Natural killer cell (primary cell): ENCODE measurements at regions not wholly inside any gene's neighbourhood (a gene's known extent, or its start where the extent isn't known, plus 50 kb on each side); places are given as distances from the start of the nearest gene placed in this dataset.

Experiments
- ATAC-seq, 3 donors: fragments of 150-1000 bp in 2 of 3; fragments of 200-7000 bp in 1 of 3; cut with Tn5 transposase; 1 replicate in 1 of 3; 2 replicates in 2 of 3; pipeline ENCODE4 v1.10.0; 2021; ENCODE audit warnings: mild to moderate bottlenecking in 2 of 3, moderate library complexity in 2 of 3
- DNase-seq, 2 donors: peaks; one replicate each; pipeline versions ENCODE4 v3.0.0 to v3.0.0-alpha.2; 2013 to 2021; ENCODE audit warnings: mixed read lengths in 1 of 2
- H3K27ac ChIP-seq: one replicate; pipeline ENCODE4 v1.5.1; 2013; ENCODE audit warnings: mild to moderate bottlenecking, low read length
- H3K27me3 ChIP-seq: one replicate; pipeline ENCODE4 v1.6.1; 2013; ENCODE audit warnings: low read length; ENCODE audit not compliant: control insufficient read depth, insufficient read depth
- H3K36me3 ChIP-seq: one replicate; pipeline ENCODE4 v1.6.1; 2013; ENCODE audit warnings: low read length; ENCODE audit not compliant: control insufficient read depth, insufficient read depth
- H3K4me1 ChIP-seq: one replicate; pipeline ENCODE4 v1.6.1; 2013; ENCODE audit warnings: low read length; ENCODE audit not compliant: control insufficient read depth, insufficient read depth
- H3K4me3 ChIP-seq: one replicate; pipeline ENCODE4 v1.5.1; 2013; ENCODE audit warnings: low read length
- H3K9me3 ChIP-seq: one replicate; pipeline ENCODE4 v1.6.1; 2013; ENCODE audit warnings: low read length; ENCODE audit not compliant: control insufficient read depth, insufficient read depth
- H3K27ac Mint-ChIP-seq, 2 donors: one replicate each; pipeline ENCODE4 v1.8.0; 2022; ENCODE audit warnings: mild to moderate bottlenecking in 2 of 2, mixed read lengths in 2 of 2, moderate library complexity in 1 of 2
- H3K27me3 Mint-ChIP-seq, 2 donors: one replicate each; pipeline ENCODE4 v1.8.0; 2022; ENCODE audit warnings: low read depth in 2 of 2, mixed read lengths in 2 of 2
- H3K36me3 Mint-ChIP-seq: one replicate; pipeline ENCODE4 v1.8.0; 2022; ENCODE audit warnings: mixed read lengths
- H3K4me1 Mint-ChIP-seq, 2 donors: one replicate each; pipeline ENCODE4 v1.8.0; 2022; ENCODE audit warnings: mixed read lengths in 2 of 2
- H3K4me3 Mint-ChIP-seq: one replicate; pipeline ENCODE4 v1.8.0; 2022; ENCODE audit warnings: mild to moderate bottlenecking, moderate library complexity, mixed read lengths
- H3K9me3 Mint-ChIP-seq, 2 donors: one replicate each; pipeline ENCODE4 v1.8.0; 2022; ENCODE audit warnings: mixed read lengths in 2 of 2
- CTCF ChIP-seq: fragments of 200-600 bp; IDR thresholded peaks from one replicate; pipeline ENCODE4 v1.8.0; 2022; ENCODE audit warnings: antibody characterized with exemption
- WGBS: methylation state at CpG from one replicate; pipeline ENCODE4 v1.1.7; 2013; ENCODE audit warnings: missing lambda C conversion rate; ENCODE audit not compliant: insufficient coverage; 5-methylcytosine and 5-hydroxymethylcytosine counted together
- intact Hi-C: fragments of 100-400 bp; cut with micrococcal nuclease; formaldehyde crosslinking; loops from one replicate; pipeline ENCODE4 v1.14.2; 2022

- intact Hi-C loops = no loop called here
- peaks cover 2% of the 10 kb centered on the region for H3K27me3 ChIP-seq
- DNase-seq (no peak), ATAC-seq (no peak)
- H3K36me3 ChIP-seq = no peaks in the 10 kb centered on the region
- no peak overlapping the region for H3K4me3 ChIP-seq
- H3K4me1 ChIP-seq = no peaks in the 10 kb centered on the region
- H3K9me3 ChIP-seq = no peaks in the 10 kb centered on the region
- H3K4me3 Mint-ChIP-seq = no peak overlapping the region
- H3K27ac Mint-ChIP-seq = no peak overlapping the region
- H3K27me3 Mint-ChIP-seq = peaks cover 16 to 41% of the 10 kb centered on the region in 2 donors
- 82% methylated on average over 5 of the region's 5 CpGs for WGBS
- no peak overlapping the region for H3K27ac ChIP-seq
- no peak for TF ChIP-seq CTCF
- no peaks in the 10 kb centered on the region for H3K4me1 Mint-ChIP-seq
- H3K9me3 Mint-ChIP-seq = no peaks in the 10 kb centered on the region
- H3K36me3 Mint-ChIP-seq = no peaks in the 10 kb centered on the region
These were observed 62.9 kb upstream of the SPRED1 start for GRCh38 chr15:38189671-38190295.

GRCh38 chr15:38190501-38190900 is 62.1 kb upstream of the SPRED1 start:
- peaks cover 2% of the 10 kb centered on the region for H3K27me3 ChIP-seq
- no peak overlapping the region for H3K4me3 Mint-ChIP-seq
- no peaks in the 10 kb centered on the region for H3K9me3 ChIP-seq
- TF ChIP-seq CTCF = no peak
- peaks cover 18 to 44% of the 10 kb centered on the region in 2 donors for H3K27me3 Mint-ChIP-seq
- H3K27ac ChIP-seq = no peak overlapping the region
- H3K4me3 ChIP-seq = no peak overlapping the region
- no peak overlapping the region for H3K27ac Mint-ChIP-seq
- WGBS = 88% methylated on average over 9 of the region's 10 CpGs
- ATAC-seq (no peak), DNase-seq (no peak)
- H3K4me1 Mint-ChIP-seq = no peaks in the 10 kb centered on the region
- intact Hi-C loops = no loop called here
- no peaks in the 10 kb centered on the region for H3K36me3 Mint-ChIP-seq
- no peaks in the 10 kb centered on the region for H3K4me1 ChIP-seq
- H3K9me3 Mint-ChIP-seq = no peaks in the 10 kb centered on the region
- H3K36me3 ChIP-seq = no peaks in the 10 kb centered on the region

DNA sequence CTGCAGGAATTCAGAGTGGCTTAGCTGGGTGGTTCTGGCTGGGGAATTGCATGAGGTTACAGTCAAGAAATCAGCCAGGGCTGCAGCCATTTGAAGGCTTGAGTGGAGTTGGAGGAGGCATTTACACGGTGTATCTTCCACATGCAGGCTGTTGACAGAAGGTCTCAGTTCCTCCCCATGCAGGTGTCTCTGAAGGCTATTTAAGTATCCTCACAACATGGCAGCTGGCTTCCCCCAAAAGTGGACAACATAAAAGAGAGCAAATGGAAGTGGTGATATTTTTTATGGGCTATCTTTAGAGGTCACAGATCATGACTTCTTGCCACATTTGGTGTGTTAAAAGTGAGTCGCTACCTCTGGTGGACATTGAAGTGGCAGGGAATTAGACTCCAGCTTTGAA is 60.1 kb upstream of the SPRED1 start:
- no peaks in the 10 kb centered on the region for H3K36me3 Mint-ChIP-seq
- DNase-seq (no peak), ATAC-seq (no peak)
- H3K27me3 Mint-ChIP-seq = peaks cover 21 to 33% of the 10 kb centered on the region in 2 donors
- H3K36me3 ChIP-seq = no peaks in the 10 kb centered on the region
- no peaks in the 10 kb centered on the region for H3K9me3 Mint-ChIP-seq
- H3K9me3 ChIP-seq = no peaks in the 10 kb centered on the region
- no peak overlapping the region for H3K4me3 ChIP-seq
- TF ChIP-seq CTCF = no peak
- H3K4me1 Mint-ChIP-seq = no peaks in the 10 kb centered on the region
- no peak overlapping the region for H3K27ac Mint-ChIP-seq
- no peaks in the 10 kb centered on the region for H3K4me1 ChIP-seq
- H3K27me3 ChIP-seq = peaks cover 2% of the 10 kb centered on the region
- no peak overlapping the region for H3K4me3 Mint-ChIP-seq
- no peak overlapping the region for H3K27ac ChIP-seq
- intact Hi-C loops = no loop called here
- 85% methylated on average over 1 of the region's 2 CpGs for WGBS

DNA sequence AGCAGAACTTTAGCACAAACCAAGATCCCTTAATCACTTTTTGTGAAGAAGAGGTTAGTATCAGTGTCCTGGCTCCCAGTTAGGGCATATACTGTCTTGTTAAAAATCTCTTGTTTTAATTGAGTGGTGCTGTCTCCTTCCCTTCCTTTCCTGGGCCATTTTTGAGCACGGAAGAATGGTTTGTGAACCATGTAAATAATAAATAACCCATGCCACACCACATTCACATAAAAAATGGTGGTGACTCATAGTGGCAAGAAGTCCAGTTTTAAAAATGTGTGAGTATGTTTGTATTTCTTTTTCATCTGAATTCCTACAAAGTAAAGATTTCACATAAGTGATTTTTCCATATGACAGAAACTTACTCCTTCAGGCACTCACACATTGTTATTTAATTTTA is 59.1 kb upstream of the SPRED1 start:
- H3K27ac Mint-ChIP-seq = no peak overlapping the region

More for the DNA sequence above, 59.1 kb upstream of the SPRED1 start:
- Histone ChIP-seq H3K4me1 (no peaks in the 10 kb centered on the region), H3K4me3 (no peak overlapping the region), H3K9me3 (no peaks in the 10 kb centered on the region), H3K36me3 (no peaks in the 10 kb centered on the region), H3K27ac (no peak overlapping the region), H3K27me3 (peaks cover 2% of the 10 kb centered on the region)
- Mint-ChIP-seq H3K36me3 (no peaks in the 10 kb centered on the region), H3K27me3 (peaks cover 17 to 26% of the 10 kb centered on the region in 2 donors), H3K9me3 (no peaks in the 10 kb centered on the region), H3K4me3 (no peak overlapping the region), H3K4me1 (no peaks in the 10 kb centered on the region)
- DNase-seq (no peak), ATAC-seq (no peak)
- TF ChIP-seq CTCF = no peak
- intact Hi-C loops = no loop called here
- WGBS = no CpG with 5 or more reads among the region's 1 CpG
